K562 (cell line): ENCODE measurements at regions not wholly inside any gene's neighbourhood (a gene's known extent, or its start where the extent isn't known, plus 50 kb on each side); places are given as distances from the start of the nearest gene placed in this dataset.

Experiments used
- ATAC-seq: fragments of 200-7000 bp; cut with Tn5 transposase; 3 replicates; pipeline ENCODE4 v1.9.1; 2020; ENCODE audit warnings: moderate library complexity
- BruUV-seq: library from RNA; stranded (reverse); fragments of 400-500 nt; replicated peaks from 2 replicates; lab custom pipeline; 2021; lab: Mats Ljungman, UMichigan
- CTCF ChIA-PET: fragments of 300-600 bp; formaldehyde crosslinking; extraction: SDS; loops from one replicate; lab custom pipeline; 2021; ENCODE audit warnings: low intra/inter-chr PET ratio; lab: Yijun Ruan, JAX
- POLR2A ChIA-PET: fragments of 300-600, 350-650 bp; sonication (Branson Sonifier 250); formaldehyde crosslinking; extraction: SDS; loops from one replicate; lab custom pipeline; 2021; ENCODE audit warnings: antibody characterized with exemption, inconsistent platforms; lab: Yijun Ruan, JAX
- DNase-seq, 4 experiments: peaks; one replicate each; pipeline versions ENCODE4 v3.0.0 to v3.0.0-alpha.2; 2011 to 2018; ENCODE audit warnings: low spot score in 3 of 4, mixed read lengths in 3 of 4; ENCODE audit errors: extremely low read depth in 1 of 4
- FAIRE-seq: peaks from 2 replicates; lab custom pipeline; 2011; peaks lifted over from hg19 to GRCh38; lab: Jason Lieb, UNC
- H2AFZ ChIP-seq: 2 replicates; pipeline ENCODE4 v1.6.0; 2011; ENCODE audit warnings: low read depth, low read length, control low read depth, inconsistent platforms
- H3K27ac ChIP-seq: fragments of 200-600 bp; 3 replicates; pipeline ENCODE4 v1.8.0; 2011; ENCODE audit warnings: low read depth, mild to moderate bottlenecking, control low read depth, inconsistent platforms, low read length, moderate library complexity, mixed read lengths; ENCODE audit errors: extremely low read depth
- H3K27me3 ChIP-seq, 2 experiments: fragments of 300-600 bp in 1 of 2; 2 replicates in 1 of 2; 3 replicates in 1 of 2; pipeline versions ENCODE4 v1.6.0 to v1.8.0; 2011; ENCODE audit warnings: inconsistent platforms in 2 of 2, low read length in 2 of 2, mild to moderate bottlenecking in 1 of 2, mixed read lengths in 1 of 2, moderate library complexity in 1 of 2; ENCODE audit not compliant: control insufficient read depth in 2 of 2, insufficient read depth in 2 of 2
- H3K36me3 ChIP-seq: fragments of 300-600 bp; 3 replicates; pipeline ENCODE4 v1.8.0; 2011; ENCODE audit warnings: mild to moderate bottlenecking, low read length, inconsistent platforms; ENCODE audit not compliant: control insufficient read depth, insufficient read depth
- H3K4me1 ChIP-seq, 2 experiments: fragments of 200-600 bp in 1 of 2; replicated peaks in 1 of 2; 2 replicates in 1 of 2; 3 replicates in 1 of 2; pipeline versions ENCODE4 v1.5.1 to v1.8.0; 2011; ENCODE audit warnings: inconsistent platforms in 2 of 2, low read length in 2 of 2, mild to moderate bottlenecking in 1 of 2, mixed read lengths in 1 of 2, moderate library complexity in 1 of 2; ENCODE audit not compliant: control insufficient read depth in 2 of 2, insufficient read depth in 2 of 2
- H3K4me2 ChIP-seq: 2 replicates; pipeline ENCODE4 v1.6.1; 2011; ENCODE audit warnings: low read length, control low read depth, inconsistent platforms, mixed read lengths; ENCODE audit not compliant: insufficient read depth
- H3K4me3 ChIP-seq: fragments of 200-600 bp; sonication (generic), shearing (Covaris generic); 2 replicates; pipeline ENCODE4 v1.5.1; 2016; ENCODE audit warnings: control low read depth, inconsistent platforms
- H3K79me2 ChIP-seq: fragments of 200-600 bp; 3 replicates; pipeline ENCODE4 v1.8.0; 2011; ENCODE audit warnings: low read length, inconsistent platforms; ENCODE audit not compliant: control insufficient read depth, insufficient read depth
- H3K9ac ChIP-seq, 2 experiments: 2 replicates each; pipeline versions ENCODE4 v1.6.0 to v1.6.1; 2011; ENCODE audit warnings: low read depth in 2 of 2, low read length in 2 of 2, control low read depth in 1 of 2, inconsistent platforms in 1 of 2, mild to moderate bottlenecking in 1 of 2, mixed read lengths in 1 of 2; ENCODE audit not compliant: insufficient read depth in 1 of 2
- H3K9me1 ChIP-seq: one replicate; pipeline ENCODE4 v1.6.0; 2011; ENCODE audit warnings: inconsistent platforms, mild to moderate bottlenecking, low read length, moderate library complexity; ENCODE audit not compliant: control insufficient read depth, insufficient read depth
- H3K9me3 ChIP-seq: replicated peaks from 2 replicates; pipeline ENCODE4 v1.5.1; 2011; ENCODE audit warnings: low read depth, low read length, inconsistent platforms; ENCODE audit not compliant: control insufficient read depth, insufficient read depth
- H4K20me1 ChIP-seq: replicated peaks from 2 replicates; pipeline ENCODE4 v1.6.1; 2011; ENCODE audit warnings: low read length, inconsistent platforms, mixed read lengths; ENCODE audit not compliant: control insufficient read depth, insufficient read depth
- ETV1 ChIP-seq: fragments of 450-650 bp; conservative IDR thresholded peaks from 2 replicates; pipeline ENCODE4 v1.6.1; 2016; ENCODE audit warnings: missing genetic modification characterization, control low read depth, low read depth, missing compliant biosample characterization
- IFI16 ChIP-seq: fragments of 250-450 bp; sonication (Bioruptor Pico); IDR thresholded peaks from 2 replicates; pipeline ENCODE4 v2.1.2; 2022; ENCODE audit warnings: mild to moderate bottlenecking, inconsistent platforms
- KLF1 ChIP-seq: fragments of 450-650 bp; IDR thresholded peaks from 2 replicates; pipeline ENCODE4 v1.6.1; 2016; ENCODE audit warnings: missing genetic modification characterization, missing compliant biosample characterization
- SMAD2 ChIP-seq: fragments of 150-350 bp; IDR thresholded peaks from 2 replicates; pipeline ENCODE4 v1.6.1; 2014; ENCODE audit warnings: low read depth, mild to moderate bottlenecking, low read length
- ZFP30 ChIP-seq: fragments of 250-450 bp; sonication (Bioruptor Pico); IDR thresholded peaks from 2 replicates; pipeline ENCODE4 v1.8.0; 2022; ENCODE audit warnings: moderate library complexity, mild to moderate bottlenecking, inconsistent platforms, borderline replicate concordance
- WGBS: fragments of 100-300 bp; shearing (Covaris generic); methylation state at CpG from one replicate; pipeline ENCODE4 v1.1.6; 2016; ENCODE audit warnings: low coverage, mixed read lengths; ENCODE audit not compliant: insufficient coverage; ENCODE audit errors: missing lambda C conversion rate; 5-methylcytosine and 5-hydroxymethylcytosine counted together
- in situ Hi-C: fragments of 300-500 bp; cut with MboI; formaldehyde crosslinking; loops from 4 replicates; pipeline ENCODE4 v1.15.0; 2018; ENCODE audit warnings: inconsistent platforms, mixed read lengths
- intact Hi-C: fragments of 100-400 bp; cut with micrococcal nuclease; formaldehyde crosslinking; loops from 2 replicates; pipeline ENCODE4 v1.14.2; 2022
- TF ChIP-seq, protein P1 (sequence below): sonication (generic); formaldehyde crosslinking; IDR thresholded peaks from 2 replicates; pipeline ENCODE4 v1.8.1; 2023; ENCODE audit warnings: mild to moderate bottlenecking, missing genetic modification reagents

GRCh38 chr12:13405961-13406703 lies 209.6 kb downstream of the EMP1 start:
- H3K36me3 ChIP-seq = no peaks in the 10 kb centered on the region
- H3K4me1 ChIP-seq = no peaks in the 10 kb centered on the region; a peak in 1 of 5 replicates
- no peak overlapping the region for H3K4me2 ChIP-seq
- intact Hi-C loops = no loop called here
- in situ Hi-C loops = no loop called here
- FAIRE-seq (no peak), ATAC-seq (no peak), DNase-seq (no peak)
- H3K9me3 ChIP-seq = no peaks in the 10 kb centered on the region
- H3K27ac ChIP-seq = no peak overlapping the region
- no peaks in the 10 kb centered on the region for H3K27me3 ChIP-seq
- ChIA-PET POLR2A (interaction anchor here (0.7 to 0.9 kb wide), 2 partner anchors 31 to 100 kb away, joined by 4 to 5 read pairs; no protein-coding TSS in a partner anchor), CTCF (no interaction called here)
- no peak overlapping the region for H3K9ac ChIP-seq
- TF ChIP-seq SMAD2 (no peak), IFI16 (CRISPR knock-in tag) (no peak), ZFP30 (CRISPR knock-in tag) (no peak), ETV1 (tag) (no peak), KLF1 (tag) (no peak)
- TF ChIP-seq, protein P1, sequence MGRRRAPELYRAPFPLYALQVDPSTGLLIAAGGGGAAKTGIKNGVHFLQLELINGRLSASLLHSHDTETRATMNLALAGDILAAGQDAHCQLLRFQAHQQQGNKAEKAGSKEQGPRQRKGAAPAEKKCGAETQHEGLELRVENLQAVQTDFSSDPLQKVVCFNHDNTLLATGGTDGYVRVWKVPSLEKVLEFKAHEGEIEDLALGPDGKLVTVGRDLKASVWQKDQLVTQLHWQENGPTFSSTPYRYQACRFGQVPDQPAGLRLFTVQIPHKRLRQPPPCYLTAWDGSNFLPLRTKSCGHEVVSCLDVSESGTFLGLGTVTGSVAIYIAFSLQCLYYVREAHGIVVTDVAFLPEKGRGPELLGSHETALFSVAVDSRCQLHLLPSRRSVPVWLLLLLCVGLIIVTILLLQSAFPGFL (CRISPR knock-in tag) = no peak
- H3K79me2 ChIP-seq = no peaks in the 10 kb centered on the region
- 0% methylated on average over 3 of the region's 5 CpGs for WGBS
- no peaks in the 10 kb centered on the region for H4K20me1 ChIP-seq
- H3K9me1 ChIP-seq = no peaks in the 10 kb centered on the region
- BruUV-seq = no TSS peak
- no peak overlapping the region for H3K4me3 ChIP-seq
- no peak overlapping the region for H2AFZ ChIP-seq
